Adrenal gland (tissue), 5 donors: ENCODE measurements at regions not wholly inside any gene's neighbourhood (a gene's known extent, or its start where the extent isn't known, plus 50 kb on each side); places are given as distances from the start of the nearest gene placed in this dataset.

Experiments used
- POLR2A ChIP-seq, 2 donors: fragments of 450-650 bp; IDR thresholded peaks; one replicate each; pipeline ENCODE4 v1.6.1; 2017; ENCODE audit warnings: antibody characterized with exemption in 2 of 2, mild to moderate bottlenecking in 2 of 2, moderate library complexity in 1 of 2
- TF ChIP-seq, protein P1 (sequence below), 6 experiments: fragments of 450-650 bp in 4 of 6; fragments of 200-600 bp in 2 of 6; sonication (generic) in 1 of 6; IDR thresholded peaks; 1 replicate in 5 of 6; 2 replicates in 1 of 6; pipeline versions ENCODE4 v1.5.1 to v1.8.0; 2016 to 2021; ENCODE audit warnings: antibody characterized with exemption in 6 of 6, mild to moderate bottlenecking in 2 of 6, moderate library complexity in 1 of 6
- donor health status: DM: no; HTN: no; CAD: no.

DNA sequence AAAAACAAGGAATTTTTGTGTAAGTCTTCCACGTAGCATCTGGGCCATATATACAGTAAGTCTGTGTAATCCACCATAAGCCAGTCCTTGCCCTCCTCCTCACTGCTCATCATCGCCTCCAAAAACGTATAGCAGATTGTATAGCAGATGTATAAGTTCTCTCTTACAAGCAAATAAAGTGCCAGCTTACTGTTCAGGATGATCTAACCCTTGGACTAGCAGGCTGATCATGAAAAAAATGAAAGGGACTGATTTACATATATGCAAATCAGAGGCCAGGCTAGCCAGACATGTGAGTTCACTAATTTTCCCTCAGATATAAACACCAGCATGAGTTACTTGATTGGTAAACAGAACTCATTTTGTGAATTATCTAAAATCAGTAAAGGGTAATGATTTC is 171.5 kb downstream of the LY86 start:
- TF ChIP-seq POLR2A (IDR thresholded peaks at IDR 0.05): no peak
- TF ChIP-seq, protein P1, sequence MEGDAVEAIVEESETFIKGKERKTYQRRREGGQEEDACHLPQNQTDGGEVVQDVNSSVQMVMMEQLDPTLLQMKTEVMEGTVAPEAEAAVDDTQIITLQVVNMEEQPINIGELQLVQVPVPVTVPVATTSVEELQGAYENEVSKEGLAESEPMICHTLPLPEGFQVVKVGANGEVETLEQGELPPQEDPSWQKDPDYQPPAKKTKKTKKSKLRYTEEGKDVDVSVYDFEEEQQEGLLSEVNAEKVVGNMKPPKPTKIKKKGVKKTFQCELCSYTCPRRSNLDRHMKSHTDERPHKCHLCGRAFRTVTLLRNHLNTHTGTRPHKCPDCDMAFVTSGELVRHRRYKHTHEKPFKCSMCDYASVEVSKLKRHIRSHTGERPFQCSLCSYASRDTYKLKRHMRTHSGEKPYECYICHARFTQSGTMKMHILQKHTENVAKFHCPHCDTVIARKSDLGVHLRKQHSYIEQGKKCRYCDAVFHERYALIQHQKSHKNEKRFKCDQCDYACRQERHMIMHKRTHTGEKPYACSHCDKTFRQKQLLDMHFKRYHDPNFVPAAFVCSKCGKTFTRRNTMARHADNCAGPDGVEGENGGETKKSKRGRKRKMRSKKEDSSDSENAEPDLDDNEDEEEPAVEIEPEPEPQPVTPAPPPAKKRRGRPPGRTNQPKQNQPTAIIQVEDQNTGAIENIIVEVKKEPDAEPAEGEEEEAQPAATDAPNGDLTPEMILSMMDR (IDR thresholded peaks at IDR 0.05): no peak
